Neural progenitor cell (in vitro differentiated cells): ENCODE measurements at regions not wholly inside any gene's neighbourhood (a gene's known extent, or its start where the extent isn't known, plus 50 kb on each side); places are given as distances from the start of the nearest gene placed in this dataset.

Experiments
- DNase-seq: peaks from one replicate; pipeline ENCODE4 v3.0.0-alpha.2; 2016; ENCODE audit warnings: low spot score
- H2AFZ ChIP-seq: fragments of 200-600 bp; sonication (generic); replicated peaks from 2 replicates; pipeline ENCODE4 v1.6.1; 2016; ENCODE audit warnings: antibody characterized with exemption
- H3F3A ChIP-seq: fragments of 200-600 bp; sonication (generic); 2 replicates; pipeline ENCODE4 v1.6.1; 2016; ENCODE audit warnings: antibody characterized with exemption, low read depth
- H3K27ac ChIP-seq: fragments of 200-600 bp; sonication (generic); 2 replicates; pipeline ENCODE4 v1.5.1; 2016; ENCODE audit warnings: mild to moderate bottlenecking
- H3K27me3 ChIP-seq: fragments of 200-600 bp; sonication (generic); 2 replicates; pipeline ENCODE4 v1.6.1; 2016; ENCODE audit warnings: mild to moderate bottlenecking, moderate library complexity
- H3K36me3 ChIP-seq: fragments of 200-600 bp; sonication (generic); 2 replicates; pipeline ENCODE4 v1.5.1; 2016
- H3K4me1 ChIP-seq: fragments of 200-600 bp; sonication (generic); 2 replicates; pipeline ENCODE4 v1.6.1; 2016; ENCODE audit warnings: mixed run types
- H3K4me2 ChIP-seq: fragments of 200-600 bp; sonication (generic); 2 replicates; pipeline ENCODE4 v1.6.1; 2016
- H3K4me3 ChIP-seq: fragments of 200-600 bp; sonication (generic); 2 replicates; pipeline ENCODE4 v1.5.1; 2016
- H3K79me2 ChIP-seq: fragments of 200-600 bp; sonication (generic); 2 replicates; pipeline ENCODE4 v1.6.1; 2016; ENCODE audit warnings: low read depth
- H3K9ac ChIP-seq: fragments of 200-600 bp; sonication (generic); 2 replicates; pipeline ENCODE4 v1.6.1; 2016
- H3K9me3 ChIP-seq: fragments of 200-600 bp; sonication (generic); 2 replicates; pipeline ENCODE4 v1.5.1; 2016; ENCODE audit warnings: low read depth
- H4K20me1 ChIP-seq: fragments of 200-600 bp; sonication (generic); 2 replicates; pipeline ENCODE4 v1.6.1; 2016; ENCODE audit warnings: low read depth
- H3K27ac Mint-ChIP-seq: 3 replicates; pipeline ENCODE4 v1.8.0; 2021; ENCODE audit warnings: mixed read lengths
- H3K27me3 Mint-ChIP-seq: 2 replicates; pipeline ENCODE4 v1.8.0; 2022; ENCODE audit warnings: low read depth, mild to moderate bottlenecking, inconsistent platforms, moderate library complexity, mixed read lengths; ENCODE audit not compliant: insufficient read depth
- H3K36me3 Mint-ChIP-seq: 3 replicates; pipeline ENCODE4 v1.8.0; 2021; ENCODE audit warnings: mixed read lengths
- H3K4me1 Mint-ChIP-seq: 3 replicates; pipeline ENCODE4 v1.8.0; 2021; ENCODE audit warnings: mixed read lengths
- H3K4me3 Mint-ChIP-seq: 3 replicates; pipeline ENCODE4 v1.8.0; 2021; ENCODE audit warnings: mild to moderate bottlenecking, moderate library complexity, mixed read lengths
- H3K9me3 Mint-ChIP-seq: 3 replicates; pipeline ENCODE4 v1.8.0; 2020; ENCODE audit warnings: mixed read lengths
- EZH2 ChIP-seq: fragments of 200-600 bp; sonication (generic); IDR thresholded peaks from 2 replicates; pipeline ENCODE4 v1.6.1; 2017; ENCODE audit warnings: antibody characterized with exemption, mild to moderate bottlenecking, moderate library complexity
- EZH2phosphoT487 ChIP-seq: fragments of 200-600 bp; sonication (generic); IDR thresholded peaks from 2 replicates; pipeline ENCODE4 v1.6.1; 2017; ENCODE audit warnings: antibody characterized with exemption
- TF ChIP-seq, protein P1 (sequence below): fragments of 200-600 bp; sonication (generic); IDR thresholded peaks from 2 replicates; pipeline ENCODE4 v1.5.1; 2017; ENCODE audit warnings: antibody characterized with exemption, mild to moderate bottlenecking

DNA sequence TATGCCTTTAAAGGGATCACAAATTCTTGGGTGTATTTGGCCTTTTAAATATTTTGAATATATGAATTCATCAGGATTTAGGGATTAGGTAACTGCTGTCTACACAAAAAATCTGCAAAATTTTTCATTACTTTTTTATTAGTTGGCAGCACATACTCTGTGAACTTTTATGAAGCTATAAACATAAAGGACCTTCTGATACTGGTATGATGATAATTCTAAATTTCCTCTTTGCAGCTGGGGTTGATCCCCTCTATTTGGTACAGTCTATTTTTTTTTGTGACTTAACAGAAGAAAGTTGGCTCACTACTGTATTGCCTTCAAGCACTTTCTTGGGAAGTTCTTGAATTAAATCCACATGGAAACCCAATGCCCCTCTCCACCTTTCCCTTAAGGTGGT is 416.1 kb downstream of the LMO4 start:
- Mint-ChIP-seq H3K9me3 (no peaks in the 10 kb centered on the region), H3K27me3 (peaks cover 4% of the 10 kb centered on the region)

DNA sequence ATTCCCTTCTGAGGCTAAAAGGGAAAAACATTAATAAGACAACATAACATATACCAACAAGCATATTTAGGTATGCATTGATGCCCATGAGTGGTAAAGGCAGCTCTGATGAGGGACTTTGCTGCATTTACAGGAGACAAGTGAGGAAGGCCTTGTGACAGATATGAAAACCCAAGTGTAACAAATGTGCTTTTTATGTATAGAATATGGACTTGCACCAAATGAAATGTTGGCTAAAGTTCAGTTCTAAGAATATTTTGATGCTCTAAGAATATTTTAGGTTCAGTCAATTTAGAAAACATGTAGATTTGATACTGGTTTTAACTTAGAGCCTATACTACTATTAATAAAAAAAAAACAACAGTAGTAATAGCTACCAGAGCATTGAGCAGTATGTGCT is 424.7 kb downstream of the LMO4 start:
- no peaks in the 10 kb centered on the region for H3K36me3 Mint-ChIP-seq
- H3K9me3 Mint-ChIP-seq = no peaks in the 10 kb centered on the region
- DNase-seq = no peak

More for the DNA sequence above, 416.1 kb downstream of the LMO4 start:
- peaks cover 10% of the 10 kb centered on the region for H3K4me1 Mint-ChIP-seq
- H3K27ac Mint-ChIP-seq = no peak overlapping the region
- Histone ChIP-seq H4K20me1 (no peaks in the 10 kb centered on the region), H3K9ac (no peak overlapping the region), H3K27me3 (no peaks in the 10 kb centered on the region), H3K36me3 (no peaks in the 10 kb centered on the region), H3K27ac (no peak overlapping the region), H3K4me2 (no peak overlapping the region), H2AFZ (no peak overlapping the region), H3K79me2 (no peaks in the 10 kb centered on the region), H3K4me3 (no peak overlapping the region), H3K4me1 (no peaks in the 10 kb centered on the region), H3F3A (no peaks in the 10 kb centered on the region), H3K9me3 (no peaks in the 10 kb centered on the region)
- H3K4me3 Mint-ChIP-seq = no peak overlapping the region
- TF ChIP-seq, protein P1, sequence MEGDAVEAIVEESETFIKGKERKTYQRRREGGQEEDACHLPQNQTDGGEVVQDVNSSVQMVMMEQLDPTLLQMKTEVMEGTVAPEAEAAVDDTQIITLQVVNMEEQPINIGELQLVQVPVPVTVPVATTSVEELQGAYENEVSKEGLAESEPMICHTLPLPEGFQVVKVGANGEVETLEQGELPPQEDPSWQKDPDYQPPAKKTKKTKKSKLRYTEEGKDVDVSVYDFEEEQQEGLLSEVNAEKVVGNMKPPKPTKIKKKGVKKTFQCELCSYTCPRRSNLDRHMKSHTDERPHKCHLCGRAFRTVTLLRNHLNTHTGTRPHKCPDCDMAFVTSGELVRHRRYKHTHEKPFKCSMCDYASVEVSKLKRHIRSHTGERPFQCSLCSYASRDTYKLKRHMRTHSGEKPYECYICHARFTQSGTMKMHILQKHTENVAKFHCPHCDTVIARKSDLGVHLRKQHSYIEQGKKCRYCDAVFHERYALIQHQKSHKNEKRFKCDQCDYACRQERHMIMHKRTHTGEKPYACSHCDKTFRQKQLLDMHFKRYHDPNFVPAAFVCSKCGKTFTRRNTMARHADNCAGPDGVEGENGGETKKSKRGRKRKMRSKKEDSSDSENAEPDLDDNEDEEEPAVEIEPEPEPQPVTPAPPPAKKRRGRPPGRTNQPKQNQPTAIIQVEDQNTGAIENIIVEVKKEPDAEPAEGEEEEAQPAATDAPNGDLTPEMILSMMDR = no peak
- TF ChIP-seq EZH2 (no peak), EZH2phosphoT487 (no peak)
- no peak for DNase-seq
- no peaks in the 10 kb centered on the region for H3K36me3 Mint-ChIP-seq

DNA sequence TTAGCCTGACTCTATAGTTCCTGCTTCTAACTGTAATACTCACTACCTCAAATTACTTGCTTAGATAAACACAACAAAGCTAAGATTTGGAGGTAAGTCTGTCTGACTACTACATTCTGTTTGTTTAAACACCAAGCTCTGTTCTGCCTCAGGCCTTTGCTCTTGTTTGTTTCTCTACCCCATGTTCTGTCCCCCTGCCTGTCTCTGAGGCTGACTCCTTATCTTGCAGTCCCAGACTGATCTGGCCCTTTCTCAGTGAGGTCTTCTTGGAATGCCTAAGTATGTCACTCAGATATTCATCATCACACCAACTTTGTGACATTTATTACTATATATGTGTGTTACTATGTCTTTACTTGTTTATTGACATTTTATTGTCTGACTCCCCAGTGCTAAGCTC is 425.5 kb downstream of the LMO4 start:
- TF ChIP-seq, protein P1 = no peak
- TF ChIP-seq EZH2 = no peak
- TF ChIP-seq EZH2phosphoT487 = no peak
- no peaks in the 10 kb centered on the region for H4K20me1 ChIP-seq
- H3K36me3 ChIP-seq = no peaks in the 10 kb centered on the region
- no peak overlapping the region for H3K4me2 ChIP-seq
- no peaks in the 10 kb centered on the region for H3F3A ChIP-seq
- no peak overlapping the region for H3K4me3 ChIP-seq
- Mint-ChIP-seq H3K9me3 (no peaks in the 10 kb centered on the region), H3K4me3 (no peak overlapping the region), H3K27ac (no peak overlapping the region), H3K27me3 (no peaks in the 10 kb centered on the region), H3K36me3 (no peaks in the 10 kb centered on the region), H3K4me1 (no peaks in the 10 kb centered on the region)
- no peaks in the 10 kb centered on the region for H3K9me3 ChIP-seq
- H3K27ac ChIP-seq = no peak overlapping the region
- no peaks in the 10 kb centered on the region for H3K79me2 ChIP-seq
- no peaks in the 10 kb centered on the region for H3K27me3 ChIP-seq
- no peak overlapping the region for H2AFZ ChIP-seq
- no peak for DNase-seq
- H3K4me1 ChIP-seq = no peaks in the 10 kb centered on the region
- H3K9ac ChIP-seq = no peak overlapping the region

More for the DNA sequence above, 424.7 kb downstream of the LMO4 start:
- Histone ChIP-seq H3K79me2 (no peaks in the 10 kb centered on the region), H3K36me3 (no peaks in the 10 kb centered on the region), H3K4me1 (no peaks in the 10 kb centered on the region), H3K9ac (no peak overlapping the region), H4K20me1 (no peaks in the 10 kb centered on the region), H3K9me3 (no peaks in the 10 kb centered on the region), H3K4me3 (no peak overlapping the region), H2AFZ (no peak overlapping the region), H3K27ac (no peak overlapping the region), H3F3A (no peaks in the 10 kb centered on the region), H3K27me3 (no peaks in the 10 kb centered on the region), H3K4me2 (no peak overlapping the region)
- TF ChIP-seq EZH2 = no peak
- TF ChIP-seq, protein P1 = no peak
- TF ChIP-seq EZH2phosphoT487 = no peak
- no peak overlapping the region for H3K27ac Mint-ChIP-seq
- no peaks in the 10 kb centered on the region for H3K27me3 Mint-ChIP-seq
- no peaks in the 10 kb centered on the region for H3K4me1 Mint-ChIP-seq
- no peak overlapping the region for H3K4me3 Mint-ChIP-seq
